ENCODE measurements at regions not wholly inside any gene's neighbourhood (a gene's known extent, or its start where the extent isn't known, plus 50 kb on each side); places are given as distances from the start of the nearest gene placed in this dataset.

DNA sequence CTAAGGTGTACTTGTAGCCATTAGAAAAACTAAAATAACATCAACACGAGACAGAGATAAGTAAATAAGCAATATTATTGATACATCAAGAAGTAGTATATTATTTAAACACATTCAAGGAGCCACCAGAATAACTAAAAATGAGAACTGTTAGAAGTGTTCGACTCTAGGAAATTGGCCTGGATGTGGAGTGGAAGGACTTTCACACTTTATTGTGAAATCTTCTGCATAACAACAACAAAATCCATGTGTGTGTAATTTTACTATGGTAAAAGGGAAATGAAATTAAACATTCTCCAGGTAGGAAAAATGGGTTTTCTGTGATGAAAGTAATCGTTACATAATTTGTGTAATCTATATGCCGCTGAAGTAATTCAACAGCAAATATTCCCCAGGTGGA, 96.3 kb upstream of the RNF152 start:
- no peak for DNase-seq

DNA sequence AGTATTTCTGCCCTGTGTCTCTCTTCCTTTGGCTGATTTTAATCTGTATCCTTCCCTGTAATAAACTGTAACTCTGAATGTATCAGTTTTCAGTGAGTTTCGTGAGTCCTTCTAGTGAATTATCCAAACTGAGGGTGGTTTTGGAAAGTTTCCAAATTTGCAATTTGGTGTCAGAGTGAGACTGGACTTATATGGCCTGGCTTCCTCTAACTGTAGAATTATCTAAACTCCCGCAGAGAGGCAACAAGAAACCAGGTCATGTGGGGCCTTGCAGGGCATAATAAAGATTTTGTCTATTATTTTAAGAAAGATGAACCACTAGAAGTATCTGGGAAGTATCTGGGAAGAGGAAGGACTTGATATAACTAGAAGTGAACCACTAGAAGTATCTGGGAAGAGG, 95.3 kb upstream of the RNF152 start:
- no peak for DNase-seq

DNA sequence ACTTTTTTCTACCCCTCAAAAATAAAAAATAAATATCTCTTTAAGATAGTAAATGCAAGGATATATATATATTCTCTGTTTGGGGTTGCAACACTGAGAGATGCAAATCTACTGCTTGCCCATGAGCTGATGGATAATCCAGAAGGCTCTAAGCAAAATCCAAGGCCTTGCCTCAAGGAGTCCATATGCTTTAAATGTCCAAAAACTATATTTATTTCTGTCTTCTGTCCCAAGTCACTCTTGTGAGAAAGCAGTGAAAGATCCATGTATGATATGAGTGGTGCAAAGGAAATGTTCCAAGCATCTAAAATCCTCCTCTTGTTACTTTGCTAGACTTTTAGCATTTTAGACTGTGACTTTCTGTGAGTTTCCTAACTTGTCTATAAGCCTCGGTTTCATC, 92.9 kb upstream of the RNF152 start:
- DNase-seq: no peak

DNA sequence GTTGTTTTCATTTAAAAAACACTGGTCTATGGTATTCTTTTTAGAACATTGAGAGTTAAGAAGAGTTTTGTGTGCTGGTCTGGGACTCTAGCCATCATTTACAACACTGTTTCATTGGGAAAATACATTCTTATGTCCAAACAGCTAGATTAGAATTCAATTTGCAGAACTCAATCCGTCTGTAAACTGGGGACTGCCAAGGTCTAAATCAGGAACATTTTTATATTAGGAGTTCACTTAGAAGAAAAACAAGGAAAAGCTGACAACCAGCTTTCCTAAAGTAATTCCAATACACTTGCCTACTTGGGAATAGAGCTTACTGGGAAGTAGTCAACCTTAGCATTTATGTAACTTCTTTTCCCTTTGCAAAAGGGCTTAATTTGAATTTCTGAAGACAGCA, 91.5 kb upstream of the RNF152 start:
- DNase-seq: no peak

DNA sequence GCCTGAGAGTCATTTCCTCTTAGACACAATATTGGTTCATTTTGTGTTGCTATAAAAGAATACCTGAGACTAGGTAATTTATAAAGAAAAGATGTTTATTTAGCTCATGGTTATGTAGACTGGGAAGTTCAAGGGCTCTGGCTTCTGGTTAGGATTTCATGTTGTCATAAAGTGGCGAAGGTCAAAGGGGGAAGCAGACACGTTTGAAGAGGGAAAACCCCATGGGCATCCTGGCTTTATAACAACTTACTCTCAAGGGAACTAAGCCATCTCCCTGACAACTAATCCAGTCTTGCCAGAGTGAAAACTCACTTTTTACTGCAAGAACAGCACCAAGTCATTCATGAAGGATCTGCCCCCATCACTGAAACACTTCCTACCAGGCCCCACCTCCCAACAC, 89.7 kb upstream of the RNF152 start:
- no peak for DNase-seq

DNA sequence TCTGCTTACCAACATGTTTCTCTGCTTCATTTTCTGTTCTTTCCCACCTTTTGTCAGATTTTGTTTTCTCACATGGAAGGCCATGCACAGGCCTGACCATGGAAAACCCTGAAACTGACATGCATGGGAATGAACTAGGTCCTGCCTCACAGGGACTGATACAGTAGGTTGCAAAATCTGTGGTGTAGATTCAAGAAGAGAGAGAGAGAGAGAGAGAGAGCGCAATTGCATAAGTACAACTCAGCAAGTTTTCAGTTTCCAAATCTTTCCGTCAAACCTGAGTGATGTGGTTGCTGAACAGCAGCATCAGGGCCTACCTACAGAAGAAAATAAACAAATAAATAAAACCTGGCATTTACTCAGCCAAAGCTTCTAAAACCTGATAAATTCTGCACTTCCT, 87.5 kb upstream of the RNF152 start:
- no peak for DNase-seq

DNA sequence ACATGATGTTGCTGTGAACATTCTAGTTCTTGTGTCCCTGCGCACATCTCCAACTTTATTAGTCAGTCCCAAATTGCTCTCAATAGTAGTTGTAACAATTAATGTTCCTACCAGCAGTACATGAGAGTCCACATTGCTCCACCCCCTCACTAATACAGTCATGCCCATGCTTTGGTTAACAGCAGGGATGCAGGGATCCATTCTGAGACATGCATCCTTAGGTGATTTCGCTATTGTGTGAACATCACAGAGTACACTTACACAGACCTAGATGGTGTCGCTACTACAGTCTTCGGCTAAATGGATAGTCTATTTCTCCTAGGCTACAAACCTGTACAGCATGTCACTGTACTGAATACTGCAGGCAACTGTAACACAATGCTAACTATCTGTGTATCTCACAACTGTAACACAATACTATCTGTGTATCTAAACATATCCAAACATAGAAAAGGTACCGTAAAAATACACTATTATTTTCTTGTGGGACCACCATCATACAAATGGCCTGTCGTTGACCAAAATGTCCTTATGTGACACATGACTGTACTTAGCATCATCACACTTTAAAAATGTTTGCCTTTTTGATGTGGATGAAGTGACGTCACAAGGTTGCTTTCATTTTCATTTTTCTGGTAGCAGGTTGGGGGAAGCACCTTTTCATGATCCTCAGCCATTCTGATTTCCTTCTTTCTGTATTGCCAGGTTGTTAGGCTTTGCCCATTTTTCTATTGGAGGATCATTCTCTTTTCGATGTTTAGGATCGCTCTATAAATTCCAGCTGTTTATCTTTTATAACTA, 82.9 kb upstream of the RNF152 start:
- no peak for DNase-seq

DNA sequence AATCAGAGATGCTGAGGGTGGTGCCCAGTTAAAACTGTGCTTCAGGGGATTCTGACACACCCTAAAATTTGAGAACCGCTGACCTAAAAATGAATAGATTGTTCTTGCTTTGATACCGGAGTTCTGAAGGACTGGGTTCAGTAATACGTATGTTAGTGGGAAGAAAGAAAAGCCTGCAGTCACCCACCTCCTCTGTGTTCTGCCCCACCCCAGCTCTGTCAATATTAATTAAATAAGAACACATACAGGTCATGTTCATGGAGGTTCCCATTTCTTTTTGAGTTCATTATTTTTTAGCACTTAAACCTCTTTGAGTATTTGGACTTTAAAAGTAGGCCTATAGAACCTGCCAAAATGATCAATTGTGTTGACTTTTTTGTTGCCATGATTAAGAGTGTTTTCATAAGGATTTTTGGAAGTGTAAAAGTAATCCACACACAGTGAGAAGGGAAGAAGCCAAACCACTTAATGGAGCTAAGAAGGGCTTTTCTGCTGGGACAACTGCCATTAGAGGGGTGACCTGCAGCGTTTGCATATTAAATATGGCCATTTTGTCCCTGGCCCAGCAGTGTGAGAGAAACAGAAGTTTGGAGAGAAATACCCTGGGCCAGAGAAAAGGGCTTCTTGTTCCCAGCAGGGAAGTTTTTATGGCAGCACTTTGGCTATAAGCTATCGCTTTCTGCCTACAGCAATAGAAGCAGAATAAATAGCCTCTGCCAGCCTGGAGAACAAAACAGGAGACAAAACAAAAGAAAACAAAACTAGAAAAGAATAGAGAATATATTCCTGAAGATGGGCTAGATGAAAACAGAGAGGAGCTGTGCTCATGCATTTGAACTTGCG, 80.7 kb upstream of the RNF152 start:
- no peak for DNase-seq

DNA sequence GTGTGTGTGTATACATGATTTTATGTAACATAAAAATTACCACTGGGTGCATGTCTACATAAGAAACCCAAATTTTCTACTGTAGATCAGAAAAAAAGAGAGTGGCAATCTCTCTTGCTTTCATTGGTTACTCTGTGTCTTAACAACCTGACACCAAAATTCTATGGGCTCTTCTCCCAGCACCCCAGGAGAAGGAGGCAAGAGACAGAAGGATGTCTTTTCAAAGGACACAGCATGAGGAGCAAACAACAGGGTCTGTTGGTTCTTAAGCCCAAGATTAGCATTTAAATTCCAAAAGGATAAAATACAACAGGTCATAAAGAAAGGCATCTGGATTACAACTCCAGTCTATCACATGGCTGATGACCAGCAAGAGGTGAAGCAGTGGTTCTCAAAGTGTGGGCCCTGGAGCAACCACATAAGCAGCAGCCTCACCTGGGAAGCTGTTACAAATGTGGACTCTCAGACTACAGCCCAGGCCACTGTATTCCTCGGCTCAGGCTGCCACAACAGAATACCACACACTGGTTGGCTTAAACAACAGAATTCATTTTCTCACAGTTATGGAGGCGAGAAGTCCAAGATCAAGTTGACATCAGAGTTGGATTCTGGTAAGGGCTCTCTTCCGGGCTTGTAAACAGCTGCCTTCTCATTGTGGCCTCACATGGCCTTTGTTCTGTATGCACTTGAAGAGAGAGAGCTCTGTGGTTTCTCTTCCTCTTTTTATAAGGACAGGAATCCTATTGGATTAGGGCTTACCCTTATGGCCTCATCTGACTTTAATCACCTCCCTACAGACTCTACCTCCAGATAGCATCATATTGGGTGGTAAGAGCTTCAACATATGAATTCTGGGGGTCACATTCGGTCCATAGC, 79.8 kb upstream of the RNF152 start:
- no peak for DNase-seq

DNA sequence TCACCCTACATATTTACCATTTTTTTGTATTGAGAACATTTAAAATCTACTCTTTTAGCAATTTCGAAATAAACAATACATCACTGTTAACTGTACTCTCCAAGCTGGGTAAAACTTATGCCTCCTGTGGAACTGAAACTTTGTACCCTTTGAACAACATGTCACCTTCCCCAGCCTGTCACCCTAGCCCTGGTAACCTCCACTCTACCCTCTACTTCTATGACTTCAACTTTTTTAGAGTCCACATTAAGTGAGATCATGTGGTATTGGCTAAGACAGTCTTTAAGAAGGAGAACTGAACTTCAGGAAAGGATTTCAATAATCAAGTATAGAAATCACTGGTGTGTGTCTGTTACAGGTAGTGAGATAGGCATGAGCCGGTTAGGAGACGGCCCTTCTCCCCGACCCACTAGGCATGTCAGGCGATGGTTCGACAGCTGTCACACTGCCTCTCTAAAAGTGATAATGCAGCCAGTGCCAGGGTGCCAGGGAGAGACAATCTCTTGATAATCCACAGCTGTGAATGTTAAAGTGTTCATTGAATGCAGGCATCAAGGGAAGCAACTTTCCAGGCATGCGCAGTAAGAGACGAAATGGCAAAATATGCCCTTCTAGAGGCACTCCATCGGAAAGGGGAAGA, 74.6 kb upstream of the RNF152 start:
- DNase-seq: no peak

DNA sequence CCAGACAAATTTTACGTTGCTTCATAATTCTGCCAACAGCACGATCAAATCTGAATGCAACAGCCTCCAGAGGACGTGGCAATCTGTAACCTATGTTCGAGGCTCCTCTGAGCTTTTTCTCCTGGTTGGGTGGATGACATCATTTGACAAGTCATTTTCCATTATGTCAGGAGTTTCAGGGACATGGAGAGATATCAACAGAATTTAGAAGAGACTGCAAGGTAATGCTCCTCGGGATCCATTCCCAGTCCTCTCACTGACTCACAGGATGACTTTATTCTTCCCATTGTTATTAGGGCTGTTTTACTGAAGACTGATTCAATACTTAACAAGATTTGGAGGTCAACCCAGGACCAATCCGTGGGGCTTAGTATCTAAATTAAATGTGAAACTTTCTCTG, 72.5 kb upstream of the RNF152 start:
- DNase-seq: no peak

DNA sequence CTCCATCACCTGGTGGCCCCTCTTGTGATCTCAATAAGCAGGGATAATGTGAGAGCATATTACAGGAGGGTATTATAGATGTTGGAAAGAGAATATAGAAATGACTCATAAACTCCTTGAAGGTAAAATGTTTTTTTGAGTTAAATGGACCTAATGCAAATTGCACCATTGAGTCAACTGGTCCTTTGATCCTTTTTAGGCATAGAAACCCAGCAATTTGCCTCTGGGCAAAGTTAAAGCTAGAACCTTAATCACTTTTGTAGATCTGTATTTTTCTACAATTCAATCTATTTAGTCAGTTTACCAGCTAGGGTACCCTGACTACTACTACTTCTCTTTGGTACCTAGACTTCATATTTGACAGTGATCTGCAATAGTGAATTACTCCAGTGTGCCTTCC, 71.8 kb upstream of the RNF152 start:
- DNase-seq: no peak

DNA sequence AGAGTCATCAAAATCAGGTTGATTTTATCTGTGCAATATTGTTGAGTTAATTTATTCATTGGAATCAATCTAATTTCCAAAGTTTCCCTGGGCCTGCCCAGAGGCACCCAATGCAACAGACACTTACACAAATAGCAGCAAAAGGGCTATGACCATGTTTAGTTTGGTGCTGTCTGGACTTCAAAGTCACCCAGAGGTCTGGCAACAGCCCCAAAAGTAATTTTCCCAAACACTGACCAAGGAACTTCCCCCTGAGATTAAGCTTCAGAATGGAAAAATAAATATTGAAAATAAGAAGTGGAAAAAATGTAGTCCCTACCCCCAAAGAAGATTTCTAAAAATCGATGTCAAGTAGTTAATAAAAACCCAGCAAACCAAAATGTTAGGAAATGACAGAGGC, 70.9 kb upstream of the RNF152 start:
- no peak for DNase-seq

DNA sequence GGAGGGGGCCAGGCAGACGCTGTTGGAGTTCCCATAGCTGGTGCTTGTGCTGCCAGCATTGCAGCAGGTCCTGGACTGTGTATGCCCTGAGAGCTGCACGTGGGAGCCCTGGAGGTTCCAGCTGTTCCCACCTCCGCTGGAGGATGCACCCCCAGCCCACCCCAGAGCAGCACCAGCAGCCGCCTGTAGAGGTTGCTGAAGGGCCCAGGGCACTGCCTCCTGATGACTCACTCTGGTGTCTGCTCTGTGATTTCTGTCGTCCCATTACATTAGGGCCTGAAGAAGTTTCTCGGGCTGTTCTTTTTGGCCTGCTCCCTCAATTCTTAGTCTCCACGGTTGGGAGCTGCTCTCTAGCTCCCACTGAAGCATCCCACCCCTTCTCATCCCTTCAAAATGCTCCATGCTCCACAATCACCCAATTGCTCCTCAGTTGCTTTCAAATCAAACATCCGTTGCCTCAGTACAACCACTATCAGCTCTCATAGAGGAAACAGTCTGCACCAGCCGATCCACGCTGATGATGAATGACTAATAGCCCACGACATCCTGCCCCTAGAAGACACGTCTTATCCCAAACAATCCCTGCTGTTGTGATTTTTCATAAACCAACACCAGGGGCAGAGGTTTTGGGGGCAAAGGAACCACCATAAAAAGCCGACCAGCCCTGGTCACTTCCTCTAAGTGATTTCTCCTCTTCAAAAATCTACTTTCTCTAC, 65.2 kb upstream of the RNF152 start:
- DNase-seq: no peak

DNA sequence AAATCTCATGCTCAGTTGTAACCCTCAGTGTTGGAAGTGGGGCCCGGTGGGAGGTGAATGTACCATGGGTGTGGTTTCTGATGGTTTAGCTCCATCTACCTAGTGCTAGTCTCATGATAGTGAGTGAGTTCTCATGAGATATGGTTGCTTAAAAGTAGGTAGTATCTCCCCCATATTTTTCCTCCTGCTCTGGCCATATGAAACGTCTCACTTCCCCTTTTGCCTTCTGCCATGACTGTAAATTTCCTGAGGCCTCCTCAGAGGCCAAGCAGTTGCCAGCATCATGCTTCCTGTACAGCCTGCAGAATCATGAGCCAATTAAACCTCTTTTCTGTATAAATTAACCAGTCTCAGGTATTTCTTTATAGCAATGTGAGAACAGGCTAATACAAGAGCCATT, 62.8 kb upstream of the RNF152 start:
- DNase-seq: no peak

DNA sequence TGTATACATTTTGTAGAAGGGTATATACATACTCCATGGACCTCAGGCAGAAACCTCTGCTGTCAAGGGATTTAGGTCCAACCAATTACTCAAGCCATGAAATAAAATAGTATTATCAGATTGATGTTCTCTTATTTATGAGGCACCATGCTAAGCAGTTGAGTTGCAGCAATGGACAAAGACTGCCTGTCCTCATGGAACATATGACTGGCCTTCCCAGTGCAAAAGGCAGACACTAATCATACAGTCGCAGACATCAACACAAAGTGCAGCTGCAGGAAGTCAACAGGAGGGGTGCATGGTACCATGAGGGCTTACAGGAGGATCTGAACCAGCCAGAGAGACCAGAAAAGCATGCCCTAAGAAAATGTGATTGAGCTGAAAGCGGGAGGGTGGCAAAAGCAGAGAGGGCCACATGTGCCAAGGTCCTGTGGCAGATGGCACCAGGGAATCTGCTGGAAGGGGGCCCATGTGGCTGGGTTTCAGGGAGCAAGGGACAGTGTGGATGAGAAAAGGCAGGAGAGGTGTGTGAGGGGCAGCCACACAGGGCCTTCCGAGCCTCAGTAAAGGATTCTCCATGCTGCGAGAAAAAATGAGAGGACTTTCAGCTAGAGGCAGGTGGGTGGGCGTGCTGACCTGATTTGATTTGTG, 61.4 kb upstream of the RNF152 start:
- no peak for DNase-seq

DNA sequence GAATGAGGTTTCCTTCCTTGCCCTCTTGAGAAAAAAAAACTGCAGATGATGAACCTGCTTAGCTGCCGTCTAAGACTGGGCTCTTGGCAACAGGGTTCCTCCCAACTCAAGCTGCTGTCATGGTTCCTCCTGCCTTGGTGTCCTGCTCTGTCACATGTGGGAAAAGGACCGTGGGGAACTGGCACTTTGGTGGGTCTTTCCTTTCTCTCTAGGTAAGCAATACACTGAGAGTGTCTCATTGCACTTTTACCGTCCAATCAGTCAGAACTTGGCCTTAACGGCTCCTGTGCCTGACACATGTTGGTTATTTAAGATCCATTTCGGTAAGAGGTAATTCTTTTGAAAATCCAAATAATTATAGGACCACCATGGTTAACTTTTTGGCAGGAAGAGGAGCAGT, 60.8 kb upstream of the RNF152 start:
- no peak for DNase-seq

DNA sequence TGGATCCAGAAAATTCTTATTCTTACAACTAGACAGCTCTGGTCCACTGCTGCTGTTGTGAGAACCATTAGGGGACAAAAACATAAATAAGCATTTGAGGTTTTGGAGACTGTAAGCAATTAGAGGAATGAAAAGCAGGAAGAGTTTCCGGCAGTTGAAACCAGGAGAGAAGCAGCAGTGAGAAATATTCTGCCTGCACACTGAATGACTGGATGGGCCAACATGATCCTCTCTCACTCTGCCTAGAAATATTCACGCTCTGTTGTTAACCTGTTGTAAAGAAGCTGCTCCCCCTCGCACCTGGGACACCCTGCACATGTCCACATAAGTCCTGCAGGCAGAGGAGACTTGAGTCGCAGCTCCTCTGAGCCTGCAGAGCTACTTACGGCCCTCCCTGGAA, 60.4 kb upstream of the RNF152 start:
- DNase-seq: no peak

DNA sequence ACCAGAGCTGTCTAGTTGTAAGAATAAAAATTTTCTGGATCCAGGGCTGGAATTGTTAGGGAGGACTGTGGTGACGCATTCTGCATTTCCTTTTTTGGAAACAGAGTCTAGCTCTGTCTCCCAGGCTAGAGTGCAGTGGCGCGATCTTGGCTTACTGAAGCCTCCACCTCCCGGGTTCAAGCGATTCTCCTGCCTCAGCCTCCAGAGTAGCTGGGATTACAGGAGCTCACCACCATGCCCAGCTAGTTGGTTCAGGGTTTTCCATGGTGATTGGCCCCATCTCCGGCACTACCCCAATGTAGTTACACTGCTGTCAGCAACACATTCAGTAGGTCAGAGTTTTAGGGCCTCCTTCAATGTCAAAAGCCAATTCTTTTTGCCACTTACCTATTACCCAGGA, 58.6 kb upstream of the RNF152 start:
- no peak for DNase-seq

DNA sequence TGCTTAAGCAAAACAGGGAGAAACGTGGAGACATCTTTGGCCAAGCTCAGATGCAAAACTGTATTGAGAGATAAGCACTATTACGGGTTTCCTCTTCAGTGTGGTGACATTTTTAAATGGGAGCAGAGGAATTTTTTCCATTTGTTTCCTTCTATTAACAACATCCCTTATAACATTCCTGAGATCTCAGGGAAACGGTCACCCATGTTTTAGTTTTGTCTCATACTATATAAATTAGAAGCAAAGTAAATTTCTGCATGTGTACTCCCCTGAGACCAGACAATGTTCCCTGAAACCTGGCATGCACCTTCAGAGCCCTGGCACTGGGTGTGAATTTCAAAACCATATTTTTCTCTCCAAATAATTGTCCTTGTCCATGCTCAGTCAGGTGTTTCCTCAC, 57.6 kb upstream of the RNF152 start:
- peak in 1 of 2 experiments; percentile 7 for DNase-seq

DNA sequence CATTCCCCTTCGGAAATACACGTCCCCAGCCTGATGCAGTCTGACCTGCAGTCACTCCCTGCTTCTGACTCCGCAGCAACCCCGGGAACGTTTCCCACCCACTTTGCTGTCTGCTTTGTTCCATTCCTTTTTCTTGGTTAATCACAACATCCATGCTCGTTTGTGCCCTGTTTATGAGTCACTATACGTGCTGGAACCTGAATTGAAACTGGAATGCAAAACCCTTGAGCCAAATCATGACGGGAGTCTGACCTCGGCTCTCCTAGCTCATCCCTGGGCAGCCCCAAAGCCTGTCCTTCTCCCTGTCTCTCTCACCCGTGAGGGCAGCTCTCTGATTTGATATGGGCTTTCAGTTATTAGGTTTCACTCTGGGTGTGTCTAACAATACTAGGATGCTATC, 57.1 kb upstream of the RNF152 start:
- no peak for DNase-seq

All from cerebellar nuclear complex (tissue), 1 donor.